ENCODE measurements at regions not wholly inside any gene's neighbourhood (a gene's known extent, or its start where the extent isn't known, plus 50 kb on each side); places are given as distances from the start of the nearest gene placed in this dataset.

DNA sequence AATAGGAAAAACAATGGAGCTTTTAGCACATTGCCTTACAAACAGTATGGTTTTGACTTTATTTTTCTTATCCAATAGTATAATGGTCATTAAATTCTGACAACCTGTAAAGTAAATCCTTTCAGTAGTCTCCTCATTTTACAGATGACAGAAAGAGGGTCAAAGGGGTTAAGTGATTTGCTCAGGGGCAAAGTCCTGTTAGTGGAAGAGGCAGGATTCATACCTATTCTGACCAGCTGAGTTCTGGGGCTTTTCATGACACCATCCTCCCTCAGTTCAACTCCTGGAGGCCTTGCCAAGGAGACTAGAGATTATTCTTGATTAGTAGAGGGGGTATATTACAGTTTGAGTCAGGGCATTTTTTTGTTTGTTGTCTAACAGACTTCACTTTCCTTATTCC, 278.7 kb upstream of the DUSP10 start:
- H3K36me3 Mint-ChIP-seq: no peaks in the 10 kb centered on the region
- no peak for ATAC-seq
- H3K4me1 Mint-ChIP-seq: peaks cover 13% of the 10 kb centered on the region
- CTCF ChIA-PET: no interaction called here
- no peak overlapping the region for H3K4me3 Mint-ChIP-seq
- H3K27ac Mint-ChIP-seq: no peak overlapping the region
- DNase-seq (ENCODE audit: low spot score): no peak
- TF ChIP-seq, protein P1, sequence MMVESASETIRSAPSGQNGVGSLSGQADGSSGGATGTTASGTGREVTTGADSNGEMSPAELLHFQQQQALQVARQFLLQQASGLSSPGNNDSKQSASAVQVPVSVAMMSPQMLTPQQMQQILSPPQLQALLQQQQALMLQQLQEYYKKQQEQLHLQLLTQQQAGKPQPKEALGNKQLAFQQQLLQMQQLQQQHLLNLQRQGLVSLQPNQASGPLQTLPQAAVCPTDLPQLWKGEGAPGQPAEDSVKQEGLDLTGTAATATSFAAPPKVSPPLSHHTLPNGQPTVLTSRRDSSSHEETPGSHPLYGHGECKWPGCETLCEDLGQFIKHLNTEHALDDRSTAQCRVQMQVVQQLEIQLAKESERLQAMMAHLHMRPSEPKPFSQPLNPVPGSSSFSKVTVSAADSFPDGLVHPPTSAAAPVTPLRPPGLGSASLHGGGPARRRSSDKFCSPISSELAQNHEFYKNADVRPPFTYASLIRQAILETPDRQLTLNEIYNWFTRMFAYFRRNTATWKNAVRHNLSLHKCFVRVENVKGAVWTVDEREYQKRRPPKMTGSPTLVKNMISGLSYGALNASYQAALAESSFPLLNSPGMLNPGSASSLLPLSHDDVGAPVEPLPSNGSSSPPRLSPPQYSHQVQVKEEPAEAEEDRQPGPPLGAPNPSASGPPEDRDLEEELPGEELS (CRISPR knock-in tag; IDR thresholded peaks at IDR 0.05): no peak
- TF ChIP-seq, protein P2, sequence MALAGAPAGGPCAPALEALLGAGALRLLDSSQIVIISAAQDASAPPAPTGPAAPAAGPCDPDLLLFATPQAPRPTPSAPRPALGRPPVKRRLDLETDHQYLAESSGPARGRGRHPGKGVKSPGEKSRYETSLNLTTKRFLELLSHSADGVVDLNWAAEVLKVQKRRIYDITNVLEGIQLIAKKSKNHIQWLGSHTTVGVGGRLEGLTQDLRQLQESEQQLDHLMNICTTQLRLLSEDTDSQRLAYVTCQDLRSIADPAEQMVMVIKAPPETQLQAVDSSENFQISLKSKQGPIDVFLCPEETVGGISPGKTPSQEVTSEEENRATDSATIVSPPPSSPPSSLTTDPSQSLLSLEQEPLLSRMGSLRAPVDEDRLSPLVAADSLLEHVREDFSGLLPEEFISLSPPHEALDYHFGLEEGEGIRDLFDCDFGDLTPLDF (CRISPR knock-in tag; IDR thresholded peaks at IDR 0.05): no peak
- TF ChIP-seq ELF4 (CRISPR knock-in tag; IDR thresholded peaks at IDR 0.05; ENCODE audit: low read depth) (no peak), ZNF671 (CRISPR knock-in tag; IDR thresholded peaks at IDR 0.05) (no peak), CBFB (CRISPR knock-in tag; IDR thresholded peaks at IDR 0.05; ENCODE audit: low read depth) (no peak), SP1 (CRISPR knock-in tag; conservative IDR thresholded peaks at IDR 0.05) (no peak), ZNF138 (CRISPR knock-in tag; conservative IDR thresholded peaks at IDR 0.05) (no peak), RELA (CRISPR knock-in tag; IDR thresholded peaks at IDR 0.05; ENCODE audit: borderline replicate concordance) (no peak), ZNF263 (CRISPR knock-in tag; IDR thresholded peaks at IDR 0.05; ENCODE audit: low read depth) (no peak)
- TF ChIP-seq, protein P3, sequence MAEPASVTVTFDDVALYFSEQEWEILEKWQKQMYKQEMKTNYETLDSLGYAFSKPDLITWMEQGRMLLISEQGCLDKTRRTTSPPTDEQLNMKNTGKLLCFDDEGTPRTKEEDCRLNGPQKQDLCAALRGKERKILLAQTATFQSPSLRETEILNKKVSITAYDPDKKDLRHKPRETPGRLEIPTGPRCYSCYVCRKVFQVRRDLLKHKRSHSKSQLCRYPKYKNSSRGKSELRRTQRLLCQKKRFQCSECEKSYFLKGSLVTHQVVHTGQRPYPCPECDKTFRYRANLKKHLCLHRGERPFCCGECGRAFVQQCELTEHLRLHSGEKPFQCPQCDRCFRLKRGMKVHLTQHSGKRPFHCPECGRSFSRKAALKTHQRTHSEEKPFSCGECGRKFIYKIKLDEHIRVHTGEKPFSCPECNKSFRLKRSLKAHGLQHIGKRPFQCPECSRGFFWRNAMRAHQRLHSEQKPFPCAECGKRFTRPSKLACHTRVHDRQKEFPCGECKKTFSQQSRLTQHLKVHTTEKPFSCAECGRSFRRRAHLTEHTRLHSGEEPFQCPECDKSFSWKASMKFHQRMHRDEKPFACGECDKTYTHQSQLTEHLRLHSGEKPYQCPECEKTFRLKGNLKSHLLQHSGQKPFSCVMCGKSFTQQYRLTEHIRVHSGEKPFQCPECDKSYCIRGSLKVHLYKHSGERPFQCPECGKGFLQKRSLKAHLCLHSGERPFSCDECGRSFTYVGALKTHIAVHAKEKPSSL (CRISPR knock-in tag; conservative IDR thresholded peaks at IDR 0.05): no peak
- POLR2A ChIA-PET: no interaction called here
- no peaks in the 10 kb centered on the region; the same call in 1 of the 2 replicates for H3K27me3 Mint-ChIP-seq (ENCODE audit: low read depth)
- peaks cover 8% of the 10 kb centered on the region; the same call in 1 of the 2 replicates for H3K9me3 Mint-ChIP-seq

DNA sequence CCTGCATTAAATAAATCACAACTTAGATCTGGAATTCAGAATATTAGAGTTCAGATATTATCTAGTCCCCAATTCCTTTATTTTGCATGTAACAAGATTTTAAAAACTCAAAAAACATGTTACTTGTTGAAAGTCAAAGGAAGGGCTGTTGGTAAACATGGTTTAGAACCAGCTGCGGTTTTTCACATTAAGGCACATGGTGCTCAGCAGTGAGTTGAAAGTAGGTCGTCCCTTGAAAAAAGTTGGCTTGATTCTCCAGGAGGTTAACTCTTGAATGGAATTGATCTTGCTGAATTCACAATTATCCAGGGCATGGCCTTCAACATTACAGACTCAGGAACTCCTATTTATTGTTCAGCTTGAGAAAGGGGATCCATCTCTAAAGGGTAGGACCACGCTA, 277.1 kb upstream of the DUSP10 start:
- DNase-seq (ENCODE audit: low spot score) (no peak), ATAC-seq (no peak)
- ChIA-PET POLR2A (no interaction called here), CTCF (no interaction called here)
- H3K27me3 Mint-ChIP-seq (ENCODE audit: low read depth): no peaks in the 10 kb centered on the region; the same call in 1 of the 2 replicates
- H3K27ac Mint-ChIP-seq: no peak overlapping the region
- peaks cover 8% of the 10 kb centered on the region; the same call in 1 of the 2 replicates for H3K9me3 Mint-ChIP-seq
- H3K4me1 Mint-ChIP-seq: peaks cover 13% of the 10 kb centered on the region
- H3K4me3 Mint-ChIP-seq: no peak overlapping the region
- H3K36me3 Mint-ChIP-seq: no peaks in the 10 kb centered on the region
- TF ChIP-seq, protein P4, sequence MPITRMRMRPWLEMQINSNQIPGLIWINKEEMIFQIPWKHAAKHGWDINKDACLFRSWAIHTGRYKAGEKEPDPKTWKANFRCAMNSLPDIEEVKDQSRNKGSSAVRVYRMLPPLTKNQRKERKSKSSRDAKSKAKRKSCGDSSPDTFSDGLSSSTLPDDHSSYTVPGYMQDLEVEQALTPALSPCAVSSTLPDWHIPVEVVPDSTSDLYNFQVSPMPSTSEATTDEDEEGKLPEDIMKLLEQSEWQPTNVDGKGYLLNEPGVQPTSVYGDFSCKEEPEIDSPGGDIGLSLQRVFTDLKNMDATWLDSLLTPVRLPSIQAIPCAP (CRISPR knock-in tag; IDR thresholded peaks at IDR 0.05): no peak
- no peak for TF ChIP-seq ELF4 (CRISPR knock-in tag; IDR thresholded peaks at IDR 0.05; ENCODE audit: low read depth)
- no peak for TF ChIP-seq PRRX2 (CRISPR knock-in tag; IDR thresholded peaks at IDR 0.05)
- TF ChIP-seq, protein P5, sequence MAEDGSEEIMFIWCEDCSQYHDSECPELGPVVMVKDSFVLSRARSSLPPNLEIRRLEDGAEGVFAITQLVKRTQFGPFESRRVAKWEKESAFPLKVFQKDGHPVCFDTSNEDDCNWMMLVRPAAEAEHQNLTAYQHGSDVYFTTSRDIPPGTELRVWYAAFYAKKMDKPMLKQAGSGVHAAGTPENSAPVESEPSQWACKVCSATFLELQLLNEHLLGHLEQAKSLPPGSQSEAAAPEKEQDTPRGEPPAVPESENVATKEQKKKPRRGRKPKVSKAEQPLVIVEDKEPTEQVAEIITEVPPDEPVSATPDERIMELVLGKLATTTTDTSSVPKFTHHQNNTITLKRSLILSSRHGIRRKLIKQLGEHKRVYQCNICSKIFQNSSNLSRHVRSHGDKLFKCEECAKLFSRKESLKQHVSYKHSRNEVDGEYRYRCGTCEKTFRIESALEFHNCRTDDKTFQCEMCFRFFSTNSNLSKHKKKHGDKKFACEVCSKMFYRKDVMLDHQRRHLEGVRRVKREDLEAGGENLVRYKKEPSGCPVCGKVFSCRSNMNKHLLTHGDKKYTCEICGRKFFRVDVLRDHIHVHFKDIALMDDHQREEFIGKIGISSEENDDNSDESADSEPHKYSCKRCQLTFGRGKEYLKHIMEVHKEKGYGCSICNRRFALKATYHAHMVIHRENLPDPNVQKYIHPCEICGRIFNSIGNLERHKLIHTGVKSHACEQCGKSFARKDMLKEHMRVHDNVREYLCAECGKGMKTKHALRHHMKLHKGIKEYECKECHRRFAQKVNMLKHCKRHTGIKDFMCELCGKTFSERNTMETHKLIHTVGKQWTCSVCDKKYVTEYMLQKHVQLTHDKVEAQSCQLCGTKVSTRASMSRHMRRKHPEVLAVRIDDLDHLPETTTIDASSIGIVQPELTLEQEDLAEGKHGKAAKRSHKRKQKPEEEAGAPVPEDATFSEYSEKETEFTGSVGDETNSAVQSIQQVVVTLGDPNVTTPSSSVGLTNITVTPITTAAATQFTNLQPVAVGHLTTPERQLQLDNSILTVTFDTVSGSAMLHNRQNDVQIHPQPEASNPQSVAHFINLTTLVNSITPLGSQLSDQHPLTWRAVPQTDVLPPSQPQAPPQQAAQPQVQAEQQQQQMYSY (CRISPR knock-in tag; IDR thresholded peaks at IDR 0.05): no peak
- TF ChIP-seq ZNF219 (CRISPR knock-in tag; IDR thresholded peaks at IDR 0.05; ENCODE audit: borderline replicate concordance): no peak
- TF ChIP-seq, protein P6, sequence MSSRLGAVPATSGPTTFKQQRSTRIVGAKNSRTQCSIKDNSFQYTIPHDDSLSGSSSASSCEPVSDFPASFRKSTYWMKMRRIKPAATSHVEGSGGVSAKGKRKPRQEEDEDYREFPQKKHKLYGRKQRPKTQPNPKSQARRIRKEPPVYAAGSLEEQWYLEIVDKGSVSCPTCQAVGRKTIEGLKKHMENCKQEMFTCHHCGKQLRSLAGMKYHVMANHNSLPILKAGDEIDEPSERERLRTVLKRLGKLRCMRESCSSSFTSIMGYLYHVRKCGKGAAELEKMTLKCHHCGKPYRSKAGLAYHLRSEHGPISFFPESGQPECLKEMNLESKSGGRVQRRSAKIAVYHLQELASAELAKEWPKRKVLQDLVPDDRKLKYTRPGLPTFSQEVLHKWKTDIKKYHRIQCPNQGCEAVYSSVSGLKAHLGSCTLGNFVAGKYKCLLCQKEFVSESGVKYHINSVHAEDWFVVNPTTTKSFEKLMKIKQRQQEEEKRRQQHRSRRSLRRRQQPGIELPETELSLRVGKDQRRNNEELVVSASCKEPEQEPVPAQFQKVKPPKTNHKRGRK (CRISPR knock-in tag; IDR thresholded peaks at IDR 0.05; ENCODE audit: borderline replicate concordance): no peak
- TF ChIP-seq TP53 (CRISPR knock-in tag; IDR thresholded peaks at IDR 0.05): no peak
- TF ChIP-seq SOX15 (CRISPR knock-in tag; IDR thresholded peaks at IDR 0.05): no peak
- TF ChIP-seq, protein P7, sequence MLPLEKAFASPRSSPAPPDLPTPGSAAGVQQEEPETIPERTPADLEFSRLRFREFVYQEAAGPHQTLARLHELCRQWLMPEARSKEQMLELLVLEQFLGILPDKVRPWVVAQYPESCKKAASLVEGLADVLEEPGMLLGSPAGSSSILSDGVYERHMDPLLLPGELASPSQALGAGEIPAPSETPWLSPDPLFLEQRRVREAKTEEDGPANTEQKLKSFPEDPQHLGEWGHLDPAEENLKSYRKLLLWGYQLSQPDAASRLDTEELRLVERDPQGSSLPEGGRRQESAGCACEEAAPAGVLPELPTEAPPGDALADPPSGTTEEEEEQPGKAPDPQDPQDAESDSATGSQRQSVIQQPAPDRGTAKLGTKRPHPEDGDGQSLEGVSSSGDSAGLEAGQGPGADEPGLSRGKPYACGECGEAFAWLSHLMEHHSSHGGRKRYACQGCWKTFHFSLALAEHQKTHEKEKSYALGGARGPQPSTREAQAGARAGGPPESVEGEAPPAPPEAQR (CRISPR knock-in tag; IDR thresholded peaks at IDR 0.05): no peak
- TF ChIP-seq KAT7 (CRISPR knock-in tag; IDR thresholded peaks at IDR 0.05; ENCODE audit: borderline replicate concordance): no peak

Data from WTC11 (cell line).